ENCODE measurements at regions not wholly inside any gene's neighbourhood (a gene's known extent, or its start where the extent isn't known, plus 50 kb on each side); places are given as distances from the start of the nearest gene placed in this dataset.

- no peak for TF ChIP-seq POLR2A (IDR thresholded peaks at IDR 0.05)
- no peak for TF ChIP-seq CTCF (IDR thresholded peaks at IDR 0.05)
These were observed 99.9 kb downstream of the AREG start for GRCh38 chr4:74544655-74545361.

Measured in lower leg skin (tissue), 3 donors.